ENCODE measurements at regions not wholly inside any gene's neighbourhood (a gene's known extent, or its start where the extent isn't known, plus 50 kb on each side); places are given as distances from the start of the nearest gene placed in this dataset.

DNA sequence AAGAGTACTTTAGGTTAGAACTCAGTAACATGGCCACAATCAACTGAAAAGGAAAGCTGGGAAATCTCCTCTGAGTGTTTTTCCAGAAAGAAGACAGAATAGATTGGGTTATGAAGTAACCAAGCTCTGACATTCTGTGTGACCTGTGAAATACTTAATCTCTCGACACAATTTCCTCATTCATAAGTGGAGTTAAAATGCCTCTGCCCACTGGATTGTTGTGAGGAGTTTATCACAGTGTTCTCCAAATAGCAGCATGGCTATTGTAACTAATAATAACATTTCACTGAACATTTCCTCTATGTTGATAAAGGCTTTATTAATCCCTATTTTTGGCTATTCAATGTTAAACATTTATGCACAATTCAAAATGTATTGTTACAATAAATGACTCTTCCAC lies 311.0 kb downstream of the GABRB2 start:
- ChIA-PET POLR2A (no interaction called here), CTCF (no interaction called here)
- TF ChIP-seq, protein P1, sequence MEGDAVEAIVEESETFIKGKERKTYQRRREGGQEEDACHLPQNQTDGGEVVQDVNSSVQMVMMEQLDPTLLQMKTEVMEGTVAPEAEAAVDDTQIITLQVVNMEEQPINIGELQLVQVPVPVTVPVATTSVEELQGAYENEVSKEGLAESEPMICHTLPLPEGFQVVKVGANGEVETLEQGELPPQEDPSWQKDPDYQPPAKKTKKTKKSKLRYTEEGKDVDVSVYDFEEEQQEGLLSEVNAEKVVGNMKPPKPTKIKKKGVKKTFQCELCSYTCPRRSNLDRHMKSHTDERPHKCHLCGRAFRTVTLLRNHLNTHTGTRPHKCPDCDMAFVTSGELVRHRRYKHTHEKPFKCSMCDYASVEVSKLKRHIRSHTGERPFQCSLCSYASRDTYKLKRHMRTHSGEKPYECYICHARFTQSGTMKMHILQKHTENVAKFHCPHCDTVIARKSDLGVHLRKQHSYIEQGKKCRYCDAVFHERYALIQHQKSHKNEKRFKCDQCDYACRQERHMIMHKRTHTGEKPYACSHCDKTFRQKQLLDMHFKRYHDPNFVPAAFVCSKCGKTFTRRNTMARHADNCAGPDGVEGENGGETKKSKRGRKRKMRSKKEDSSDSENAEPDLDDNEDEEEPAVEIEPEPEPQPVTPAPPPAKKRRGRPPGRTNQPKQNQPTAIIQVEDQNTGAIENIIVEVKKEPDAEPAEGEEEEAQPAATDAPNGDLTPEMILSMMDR (IDR thresholded peaks at IDR 0.05; ENCODE audit: low read depth, low read length), result no peak
- no peak overlapping the region for H3K4me3 ChIP-seq (ENCODE audit: low read depth, low read length)
- DNase-seq (ENCODE audit: low read depth, low spot score), result no peak
- no peaks in the 10 kb centered on the region for H3K9me3 ChIP-seq (ENCODE audit: control insufficient read depth, insufficient read depth, low read length)
- H3K27ac ChIP-seq (ENCODE audit: low read depth, low read length), result no peak overlapping the region
- H3K27me3 ChIP-seq (ENCODE audit: control insufficient read depth, insufficient read depth, low read length), result no peaks in the 10 kb centered on the region

DNA sequence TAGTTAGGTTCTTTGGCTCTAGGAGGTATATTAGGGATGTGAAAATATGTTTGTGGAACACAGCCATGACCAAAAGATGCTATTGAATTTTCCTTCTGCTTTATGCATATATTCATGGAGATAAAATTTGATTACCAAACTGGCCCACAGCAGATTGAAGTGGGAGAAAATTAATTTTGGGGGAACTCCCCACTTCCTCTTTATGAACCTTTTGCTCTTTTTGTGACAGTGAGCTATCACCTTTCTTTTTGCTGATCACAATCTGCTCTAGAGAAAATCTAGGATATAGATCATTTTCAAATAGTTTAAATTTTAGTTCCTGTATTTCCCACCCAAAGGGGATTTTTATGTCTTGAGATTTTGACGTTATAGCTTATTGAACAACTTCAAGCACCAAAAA lies 313.0 kb downstream of the GABRB2 start:
- ChIA-PET POLR2A (no interaction called here), CTCF (no interaction called here)
- no peak overlapping the region for H3K4me3 ChIP-seq (ENCODE audit: low read depth, low read length)
- TF ChIP-seq, protein P1 (IDR thresholded peaks at IDR 0.05; ENCODE audit: low read depth, low read length), result no peak
- no peaks in the 10 kb centered on the region for H3K9me3 ChIP-seq (ENCODE audit: control insufficient read depth, insufficient read depth, low read length)
- DNase-seq (ENCODE audit: low read depth, low spot score), result no peak
- no peak overlapping the region for H3K27ac ChIP-seq (ENCODE audit: low read depth, low read length)
- H3K27me3 ChIP-seq (ENCODE audit: control insufficient read depth, insufficient read depth, low read length), result no peaks in the 10 kb centered on the region

DNA sequence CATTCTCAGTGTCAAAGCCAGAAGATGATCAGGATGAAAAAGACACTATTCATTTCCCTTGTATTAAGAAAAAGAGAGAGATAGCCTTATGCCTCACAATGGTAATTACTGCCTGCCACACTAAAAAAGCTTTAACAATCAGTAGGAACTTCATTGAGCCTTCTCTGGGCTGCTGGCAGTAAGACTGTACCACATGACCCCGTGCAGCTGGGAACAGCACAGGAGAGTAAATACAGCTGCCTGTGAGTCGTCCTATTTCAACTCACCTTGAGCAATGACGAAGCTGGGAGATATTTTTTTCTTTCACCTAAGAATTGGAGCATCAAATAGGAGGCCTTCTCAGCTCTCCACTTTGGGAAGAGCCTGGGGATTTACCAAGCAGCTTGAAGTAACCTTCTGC lies 316.3 kb downstream of the GABRB2 start:
- POLR2A ChIA-PET, result no interaction called here
- CTCF ChIA-PET, result no interaction called here
- TF ChIP-seq, protein P1 (IDR thresholded peaks at IDR 0.05; ENCODE audit: low read depth, low read length), result no peak
- no peak overlapping the region for H3K4me3 ChIP-seq (ENCODE audit: low read depth, low read length)
- no peak overlapping the region for H3K27ac ChIP-seq (ENCODE audit: low read depth, low read length)
- no peak for DNase-seq (ENCODE audit: low read depth, low spot score)
- H3K9me3 ChIP-seq (ENCODE audit: control insufficient read depth, insufficient read depth, low read length), result no peaks in the 10 kb centered on the region
- no peaks in the 10 kb centered on the region for H3K27me3 ChIP-seq (ENCODE audit: control insufficient read depth, insufficient read depth, low read length)

DNA sequence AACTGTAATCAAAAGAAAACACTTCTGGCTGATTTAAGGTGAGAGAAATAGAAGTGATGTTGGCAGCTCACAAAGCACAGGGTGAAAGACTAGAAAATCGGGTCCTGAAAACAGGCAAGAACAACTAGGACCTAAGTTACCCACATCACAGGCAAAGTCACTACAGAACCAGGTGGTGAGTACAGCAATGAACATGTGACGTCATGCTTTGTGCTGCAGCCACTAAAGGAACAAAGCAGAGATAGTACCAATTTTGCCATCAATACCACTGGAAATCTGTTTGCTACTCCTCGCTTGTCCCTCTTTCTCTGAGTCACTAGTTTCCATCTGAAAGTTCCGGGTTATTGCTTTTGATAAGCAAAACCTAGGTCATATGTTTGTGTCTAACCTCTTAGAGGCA lies 326.7 kb downstream of the GABRB2 start:
- no peak for DNase-seq (ENCODE audit: low read depth, low spot score)
- CTCF ChIA-PET, result no interaction called here
- POLR2A ChIA-PET, result no interaction called here
- Histone ChIP-seq H3K27me3 (ENCODE audit: control insufficient read depth, insufficient read depth, low read length) (no peaks in the 10 kb centered on the region), H3K27ac (ENCODE audit: low read depth, low read length) (no peak overlapping the region), H3K4me3 (ENCODE audit: low read depth, low read length) (no peak overlapping the region), H3K9me3 (ENCODE audit: control insufficient read depth, insufficient read depth, low read length) (no peaks in the 10 kb centered on the region)
- TF ChIP-seq, protein P1 (IDR thresholded peaks at IDR 0.05; ENCODE audit: low read depth, low read length), result no peak

DNA sequence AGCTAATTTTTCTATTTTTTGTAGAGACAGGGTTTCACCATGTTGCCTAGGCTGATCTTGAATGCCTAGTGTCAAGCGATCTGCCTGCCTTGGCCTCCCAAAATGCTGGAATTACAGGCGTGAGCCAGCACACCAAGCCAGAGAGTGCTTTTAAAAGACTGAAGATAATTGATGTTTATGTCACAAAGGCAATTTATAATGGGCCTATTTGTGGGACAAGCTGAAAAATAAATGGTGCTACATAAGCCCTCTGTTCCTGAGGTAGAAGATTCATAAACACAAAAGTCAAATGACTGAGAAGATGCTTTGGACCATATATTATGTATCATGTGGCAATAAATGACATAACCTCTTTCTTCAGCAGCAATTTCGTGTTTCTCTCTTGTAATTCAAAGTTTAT lies 329.6 kb downstream of the GABRB2 start:
- CTCF ChIA-PET, result no interaction called here
- H3K27me3 ChIP-seq (ENCODE audit: control insufficient read depth, insufficient read depth, low read length), result no peaks in the 10 kb centered on the region
- TF ChIP-seq, protein P1 (IDR thresholded peaks at IDR 0.05; ENCODE audit: low read depth, low read length), result no peak
- no peaks in the 10 kb centered on the region for H3K9me3 ChIP-seq (ENCODE audit: control insufficient read depth, insufficient read depth, low read length)
- no peak overlapping the region for H3K4me3 ChIP-seq (ENCODE audit: low read depth, low read length)
- no peak overlapping the region for H3K27ac ChIP-seq (ENCODE audit: low read depth, low read length)
- DNase-seq (ENCODE audit: low read depth, low spot score), result no peak
- POLR2A ChIA-PET, result no interaction called here
